SK-N-SH (cell line): ENCODE measurements at regions not wholly inside any gene's neighbourhood (a gene's known extent, or its start where the extent isn't known, plus 50 kb on each side); places are given as distances from the start of the nearest gene placed in this dataset.

Source experiments
- CHD2 ChIP-seq: fragments of 150-350 bp; IDR thresholded peaks from 2 replicates; pipeline ENCODE4 v1.6.1; 2018; ENCODE audit warnings: low read length; ENCODE audit not compliant: partially characterized antibody
- EP300 ChIP-seq, 2 experiments: IDR thresholded peaks; 2 replicates each; pipeline versions ENCODE4 v1.4.0 to v1.6.1; 2012; ENCODE audit warnings: borderline replicate concordance in 1 of 2, low read depth in 1 of 2, low read length in 1 of 2
- EZH2phosphoT487 ChIP-seq: fragments of 200-600 bp; sonication (generic); IDR thresholded peaks from 2 replicates; pipeline ENCODE4 v1.6.1; 2017; ENCODE audit warnings: low read depth, mixed run types, mild to moderate bottlenecking, antibody characterized with exemption, moderate library complexity, borderline replicate concordance
- REST ChIP-seq: IDR thresholded peaks from 2 replicates; pipeline ENCODE4 v1.6.1; 2012; ENCODE audit warnings: mild to moderate bottlenecking, low read depth, low read length, moderate library complexity
- TAF1 ChIP-seq: IDR thresholded peaks from 2 replicates; pipeline ENCODE4 v1.6.1; 2012; ENCODE audit warnings: low read depth, mild to moderate bottlenecking, low read length, moderate library complexity, borderline replicate concordance
- TF ChIP-seq, protein P1 (sequence below): fragments of 200-600 bp; sonication (generic); IDR thresholded peaks from 2 replicates; pipeline ENCODE4 v1.6.1; 2017; ENCODE audit warnings: antibody characterized with exemption, mild to moderate bottlenecking, moderate library complexity

- TF ChIP-seq CHD2: no peak
- TF ChIP-seq, protein P1, sequence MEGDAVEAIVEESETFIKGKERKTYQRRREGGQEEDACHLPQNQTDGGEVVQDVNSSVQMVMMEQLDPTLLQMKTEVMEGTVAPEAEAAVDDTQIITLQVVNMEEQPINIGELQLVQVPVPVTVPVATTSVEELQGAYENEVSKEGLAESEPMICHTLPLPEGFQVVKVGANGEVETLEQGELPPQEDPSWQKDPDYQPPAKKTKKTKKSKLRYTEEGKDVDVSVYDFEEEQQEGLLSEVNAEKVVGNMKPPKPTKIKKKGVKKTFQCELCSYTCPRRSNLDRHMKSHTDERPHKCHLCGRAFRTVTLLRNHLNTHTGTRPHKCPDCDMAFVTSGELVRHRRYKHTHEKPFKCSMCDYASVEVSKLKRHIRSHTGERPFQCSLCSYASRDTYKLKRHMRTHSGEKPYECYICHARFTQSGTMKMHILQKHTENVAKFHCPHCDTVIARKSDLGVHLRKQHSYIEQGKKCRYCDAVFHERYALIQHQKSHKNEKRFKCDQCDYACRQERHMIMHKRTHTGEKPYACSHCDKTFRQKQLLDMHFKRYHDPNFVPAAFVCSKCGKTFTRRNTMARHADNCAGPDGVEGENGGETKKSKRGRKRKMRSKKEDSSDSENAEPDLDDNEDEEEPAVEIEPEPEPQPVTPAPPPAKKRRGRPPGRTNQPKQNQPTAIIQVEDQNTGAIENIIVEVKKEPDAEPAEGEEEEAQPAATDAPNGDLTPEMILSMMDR: no peak
- TF ChIP-seq EP300 (IDR thresholded peaks at IDR 0.05; ENCODE audit: borderline replicate concordance in 1 of 2, low read depth in 1 of 2, low read length in 1 of 2): no peak
- no peak for TF ChIP-seq REST
- TF ChIP-seq TAF1: no peak
- TF ChIP-seq EZH2phosphoT487: no peak
Observed at GRCh38 chr9:20137425-20137824, 348.6 kb upstream of the SLC24A2 start.
